DMS114 treated with DMSO at 0.1 percent for 48 hours (cell line): ENCODE measurements at regions not wholly inside any gene's neighbourhood (a gene's known extent, or its start where the extent isn't known, plus 50 kb on each side); places are given as distances from the start of the nearest gene placed in this dataset.

Experiments used
- DNase-seq: peaks from one replicate; lab custom pipeline; 2025; ENCODE audit not compliant: unreplicated experiment; lab: John Stamatoyannopoulos, UW

GRCh38 chr10:3249307-3249889 lies 76.8 kb upstream of the PITRM1 start:
- DNase-seq: no peak

GRCh38 chr10:3248526-3249306 lies 76.1 kb upstream of the PITRM1 start:
- DNase-seq: no peak

GRCh38 chr10:3245395-3245794 lies 72.8 kb upstream of the PITRM1 start:
- no peak for DNase-seq

- no peak for DNase-seq
Observed at GRCh38 chr10:3241967-3242650, 69.5 kb upstream of the PITRM1 start.

- DNase-seq: peak; percentile 17
Observed at GRCh38 chr10:3241274-3241921, 68.8 kb upstream of the PITRM1 start.

GRCh38 chr10:3239920-3240894 lies 67.6 kb upstream of the PITRM1 start:
- DNase-seq: peak; percentile 17

- peak; percentile 38 for DNase-seq
Observed at GRCh38 chr10:3239066-3239919, 66.7 kb upstream of the PITRM1 start.

GRCh38 chr10:3238115-3238871 lies 65.7 kb upstream of the PITRM1 start:
- no peak for DNase-seq

GRCh38 chr10:3237530-3237929 lies 64.9 kb upstream of the PITRM1 start:
- DNase-seq: no peak

GRCh38 chr10:3236644-3237404 lies 64.2 kb upstream of the PITRM1 start:
- DNase-seq: no peak

GRCh38 chr10:3235996-3236510 lies 63.5 kb upstream of the PITRM1 start:
- no peak for DNase-seq

- DNase-seq: no peak
Observed at GRCh38 chr10:3235395-3235794, 62.8 kb upstream of the PITRM1 start.

GRCh38 chr10:3233486-3233990 lies 61.0 kb upstream of the PITRM1 start:
- no peak for DNase-seq

GRCh38 chr10:3231951-3232730 lies 59.6 kb upstream of the PITRM1 start:
- DNase-seq: no peak

- no peak for DNase-seq
Observed at GRCh38 chr10:3229815-3230214, 57.2 kb upstream of the PITRM1 start.

GRCh38 chr10:3228629-3228945 lies 56.0 kb upstream of the PITRM1 start:
- no peak for DNase-seq
